Fibroblast of the aortic adventitia (primary cell): ENCODE measurements at regions not wholly inside any gene's neighbourhood (a gene's known extent, or its start where the extent isn't known, plus 50 kb on each side); places are given as distances from the start of the nearest gene placed in this dataset.

Source experiments
- DNase-seq: peaks from one replicate; pipeline ENCODE4 v3.0.0-alpha.2; 2010; ENCODE audit warnings: low read depth
- H3K4me3 ChIP-seq: 2 replicates; pipeline ENCODE4 v1.5.1; 2011; ENCODE audit warnings: low read depth, mild to moderate bottlenecking, control low read depth, low read length, moderate library complexity
- CTCF ChIP-seq: IDR thresholded peaks from 2 replicates; pipeline ENCODE4 v1.5.1; 2011; ENCODE audit warnings: mild to moderate bottlenecking, low read length, control low read depth, inconsistent platforms; ENCODE audit not compliant: insufficient read depth

- no peak for DNase-seq
- no peak for TF ChIP-seq CTCF
- no peak overlapping the region for H3K4me3 ChIP-seq
These were observed 555.0 kb downstream of the TNS3 start for GRCh38 chr7:47026780-47027361.

GRCh38 chr7:47024991-47025390 is 556.9 kb downstream of the TNS3 start:
- DNase-seq: no peak
- TF ChIP-seq CTCF: no peak
- no peak overlapping the region for H3K4me3 ChIP-seq

- no peak overlapping the region for H3K4me3 ChIP-seq
- TF ChIP-seq CTCF: no peak
- peak; percentile 4 for DNase-seq
These were observed 573.5 kb downstream of the TNS3 start for GRCh38 chr7:47008461-47008860.

- no peak for DNase-seq
- TF ChIP-seq CTCF: no peak
- H3K4me3 ChIP-seq: no peak overlapping the region
These were observed 574.4 kb downstream of the TNS3 start for GRCh38 chr7:47007471-47007870.

GRCh38 chr7:47000561-47000960 is 581.4 kb downstream of the TNS3 start:
- no peak for TF ChIP-seq CTCF
- no peak for DNase-seq
- H3K4me3 ChIP-seq: no peak overlapping the region

- no peak for DNase-seq
- TF ChIP-seq CTCF: no peak
- H3K4me3 ChIP-seq: no peak overlapping the region
These were observed 582.0 kb downstream of the TNS3 start for GRCh38 chr7:46999866-47000265.

GRCh38 chr7:46996972-46997371 is 584.9 kb downstream of the TNS3 start:
- TF ChIP-seq CTCF: no peak
- peak; percentile 7 for DNase-seq
- no peak overlapping the region for H3K4me3 ChIP-seq
